ENCODE measurements at regions not wholly inside any gene's neighbourhood (a gene's known extent, or its start where the extent isn't known, plus 50 kb on each side); places are given as distances from the start of the nearest gene placed in this dataset.

DNA sequence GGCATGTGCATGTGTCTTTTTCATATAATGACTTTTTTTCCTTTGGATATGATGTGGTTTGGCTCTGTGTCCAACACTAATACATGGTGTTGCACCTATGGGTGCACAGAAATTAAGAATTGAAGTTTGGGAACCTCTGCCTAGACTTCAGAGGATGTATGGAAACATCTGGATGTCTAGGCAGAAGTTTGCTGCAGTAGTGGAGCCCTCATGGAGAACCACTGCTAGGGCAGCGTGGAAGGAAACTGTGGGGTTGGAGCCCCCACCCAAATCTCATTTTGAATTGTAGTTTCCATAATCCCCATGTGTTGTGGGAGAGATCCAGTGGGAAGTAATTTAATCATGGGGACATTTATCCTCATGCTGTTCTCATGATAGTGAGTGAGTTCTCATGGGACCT, 235.0 kb upstream of the TRPC7 start:
- 83% methylated on average over 1 of the region's 1 CpG for WGBS (ENCODE audit: insufficient coverage)
- intact Hi-C loops (cut with micrococcal nuclease) = no loop called here
- CTCF ChIA-PET = no interaction called here
- DNase-seq = no peak
- Histone ChIP-seq H3K4me1 (ENCODE audit: control insufficient read depth in 2 of 2, insufficient read depth in 2 of 2, low read length in 2 of 2) (no peaks in the 10 kb centered on the region), H4K20me1 (ENCODE audit: control insufficient read depth, insufficient read depth, low read length, poor library complexity, severe bottlenecking) (no peaks in the 10 kb centered on the region), H3K9me3 (ENCODE audit: control extremely low read depth in 1 of 3, control insufficient read depth in 2 of 3, insufficient read depth in 1 of 3, low read length in 2 of 3) (peaks cover 0 to 12% (median 6%) of the 10 kb centered on the region in 3 donors), H3K4me2 (replicated peaks; ENCODE audit: low read depth, low read length, poor library complexity, severe bottlenecking) (no peak overlapping the region), H3K4me3 (ENCODE audit: control extremely low read depth in 1 of 5, extremely low read depth in 1 of 5, insufficient read depth in 1 of 5, low read depth in 2 of 5, low read length in 4 of 5) (no peak overlapping the region), H3K27ac (ENCODE audit: low read length in 2 of 2) (no peak overlapping the region), H2AFZ (ENCODE audit: insufficient read depth, low read depth, low read length, poor library complexity, severe bottlenecking) (no peak overlapping the region), H3K9ac (ENCODE audit: low read length) (no peak overlapping the region), H3K36me3 (replicated peaks in 1 of 2; ENCODE audit: control extremely low read depth in 1 of 2, control insufficient read depth in 1 of 2, extremely low read depth in 1 of 2, insufficient read depth in 2 of 2, low read length in 1 of 2) (no peaks in the 10 kb centered on the region), H3K27me3 (replicated peaks in 1 of 4; ENCODE audit: control extremely low read depth in 1 of 4, control insufficient read depth in 3 of 4, insufficient read depth in 4 of 4, low read length in 3 of 4) (no peaks in the 10 kb centered on the region), H3K79me2 (ENCODE audit: control insufficient read depth, insufficient read depth, low read length) (no peaks in the 10 kb centered on the region)
- H3K27me3 Mint-ChIP-seq = no peaks in the 10 kb centered on the region
- no peak for ATAC-seq (ENCODE audit: low read depth)
- POLR2A ChIA-PET = no interaction called here
- no peaks in the 10 kb centered on the region for H3K4me1 Mint-ChIP-seq
- peaks cover 14% of the 10 kb centered on the region for H3K9me3 Mint-ChIP-seq (ENCODE audit: insufficient read depth)
- H3K4me3 Mint-ChIP-seq = no peak overlapping the region
- H3K27ac Mint-ChIP-seq = no peak overlapping the region
- TF ChIP-seq, protein P1, sequence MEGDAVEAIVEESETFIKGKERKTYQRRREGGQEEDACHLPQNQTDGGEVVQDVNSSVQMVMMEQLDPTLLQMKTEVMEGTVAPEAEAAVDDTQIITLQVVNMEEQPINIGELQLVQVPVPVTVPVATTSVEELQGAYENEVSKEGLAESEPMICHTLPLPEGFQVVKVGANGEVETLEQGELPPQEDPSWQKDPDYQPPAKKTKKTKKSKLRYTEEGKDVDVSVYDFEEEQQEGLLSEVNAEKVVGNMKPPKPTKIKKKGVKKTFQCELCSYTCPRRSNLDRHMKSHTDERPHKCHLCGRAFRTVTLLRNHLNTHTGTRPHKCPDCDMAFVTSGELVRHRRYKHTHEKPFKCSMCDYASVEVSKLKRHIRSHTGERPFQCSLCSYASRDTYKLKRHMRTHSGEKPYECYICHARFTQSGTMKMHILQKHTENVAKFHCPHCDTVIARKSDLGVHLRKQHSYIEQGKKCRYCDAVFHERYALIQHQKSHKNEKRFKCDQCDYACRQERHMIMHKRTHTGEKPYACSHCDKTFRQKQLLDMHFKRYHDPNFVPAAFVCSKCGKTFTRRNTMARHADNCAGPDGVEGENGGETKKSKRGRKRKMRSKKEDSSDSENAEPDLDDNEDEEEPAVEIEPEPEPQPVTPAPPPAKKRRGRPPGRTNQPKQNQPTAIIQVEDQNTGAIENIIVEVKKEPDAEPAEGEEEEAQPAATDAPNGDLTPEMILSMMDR (IDR thresholded peaks at IDR 0.05) = no peak
- no peak for TF ChIP-seq EZH2 (IDR thresholded peaks at IDR 0.05; ENCODE audit: borderline replicate concordance, insufficient read depth, low read depth, low read length, poor library complexity, severe bottlenecking)

GRCh38 chr5:136598802-136599404, 233.6 kb upstream of the TRPC7 start:
- no peak overlapping the region for H3K9ac ChIP-seq (ENCODE audit: low read length)
- CTCF ChIA-PET = no interaction called here

More at GRCh38 chr5:136598802-136599404, 233.6 kb upstream of the TRPC7 start:
- no peak for DNase-seq
- no peaks in the 10 kb centered on the region for H3K79me2 ChIP-seq (ENCODE audit: control insufficient read depth, insufficient read depth, low read length)
- TF ChIP-seq, protein P1 (IDR thresholded peaks at IDR 0.05) = no peak
- TF ChIP-seq EZH2 (IDR thresholded peaks at IDR 0.05; ENCODE audit: borderline replicate concordance, insufficient read depth, low read depth, low read length, poor library complexity, severe bottlenecking) = no peak
- no peak overlapping the region for H3K27ac ChIP-seq (ENCODE audit: low read length in 2 of 2)
- Mint-ChIP-seq H3K27ac (no peak overlapping the region), H3K9me3 (ENCODE audit: insufficient read depth) (peaks cover 14% of the 10 kb centered on the region), H3K27me3 (no peaks in the 10 kb centered on the region), H3K4me3 (no peak overlapping the region), H3K4me1 (no peaks in the 10 kb centered on the region)
- no peak overlapping the region for H3K4me2 ChIP-seq (replicated peaks; ENCODE audit: low read depth, low read length, poor library complexity, severe bottlenecking)
- H4K20me1 ChIP-seq (ENCODE audit: control insufficient read depth, insufficient read depth, low read length, poor library complexity, severe bottlenecking) = no peaks in the 10 kb centered on the region
- H2AFZ ChIP-seq (ENCODE audit: insufficient read depth, low read depth, low read length, poor library complexity, severe bottlenecking) = no peak overlapping the region
- no peak for ATAC-seq (ENCODE audit: low read depth)
- intact Hi-C loops (cut with micrococcal nuclease) = no loop called here
- H3K36me3 ChIP-seq (replicated peaks in 1 of 2; ENCODE audit: control extremely low read depth in 1 of 2, control insufficient read depth in 1 of 2, extremely low read depth in 1 of 2, insufficient read depth in 2 of 2, low read length in 1 of 2) = no peaks in the 10 kb centered on the region
- H3K27me3 ChIP-seq (replicated peaks in 1 of 4; ENCODE audit: control extremely low read depth in 1 of 4, control insufficient read depth in 3 of 4, insufficient read depth in 4 of 4, low read length in 3 of 4) = no peaks in the 10 kb centered on the region
- POLR2A ChIA-PET = no interaction called here
- H3K9me3 ChIP-seq (ENCODE audit: control extremely low read depth in 1 of 3, control insufficient read depth in 2 of 3, insufficient read depth in 1 of 3, low read length in 2 of 3) = peaks cover 0 to 12% (median 6%) of the 10 kb centered on the region in 3 donors
- no peaks in the 10 kb centered on the region for H3K4me1 ChIP-seq (ENCODE audit: control insufficient read depth in 2 of 2, insufficient read depth in 2 of 2, low read length in 2 of 2)
- 100% methylated on average over 1 of the region's 3 CpGs for WGBS (ENCODE audit: insufficient coverage)
- H3K4me3 ChIP-seq (ENCODE audit: control extremely low read depth in 1 of 5, extremely low read depth in 1 of 5, insufficient read depth in 1 of 5, low read depth in 2 of 5, low read length in 4 of 5) = no peak overlapping the region
